Effector memory CD8-positive, alpha-beta T cell (primary cell): ENCODE measurements at regions not wholly inside any gene's neighbourhood (a gene's known extent, or its start where the extent isn't known, plus 50 kb on each side); places are given as distances from the start of the nearest gene placed in this dataset.

Source experiments
- ATAC-seq: fragments of 150-1000 bp; cut with Tn5 transposase; replicated peaks from 2 replicates; pipeline ENCODE4 v1.10.0; 2021; ENCODE audit warnings: mild to moderate bottlenecking, moderate library complexity
- DNase-seq, 3 experiments: peaks; one replicate each; pipeline ENCODE4 v3.0.0; 2021
- H3K27ac Mint-ChIP-seq, 2 donors: one replicate each; pipeline ENCODE4 v1.8.0; 2022; ENCODE audit warnings: mild to moderate bottlenecking in 2 of 2, mixed read lengths in 2 of 2, moderate library complexity in 2 of 2
- H3K27me3 Mint-ChIP-seq, 2 donors: one replicate each; pipeline ENCODE4 v1.8.0; 2022; ENCODE audit warnings: mixed read lengths in 2 of 2
- H3K36me3 Mint-ChIP-seq: one replicate; pipeline ENCODE4 v1.8.0; 2022; ENCODE audit warnings: mild to moderate bottlenecking, moderate library complexity, mixed read lengths; ENCODE audit not compliant: insufficient read depth
- H3K4me1 Mint-ChIP-seq, 2 donors: one replicate each; pipeline ENCODE4 v1.8.0; 2022; ENCODE audit warnings: low read depth in 2 of 2, mixed read lengths in 2 of 2
- H3K4me3 Mint-ChIP-seq, 2 donors: one replicate each; pipeline ENCODE4 v1.8.0; 2022; ENCODE audit warnings: mild to moderate bottlenecking in 2 of 2, mixed read lengths in 2 of 2, moderate library complexity in 2 of 2
- H3K9me3 Mint-ChIP-seq, 2 donors: one replicate each; pipeline ENCODE4 v1.8.0; 2022; ENCODE audit warnings: mixed read lengths in 2 of 2

- Mint-ChIP-seq H3K36me3 (no peaks in the 10 kb centered on the region), H3K9me3 (no peaks in the 10 kb centered on the region), H3K4me3 (no peak overlapping the region), H3K27me3 (peaks cover 0 to 11% of the 10 kb centered on the region in 2 donors), H3K27ac (no peak overlapping the region), H3K4me1 (no peaks in the 10 kb centered on the region)
- DNase-seq (no peak), ATAC-seq (no peak)
These were observed 198.2 kb upstream of the FGGY start for GRCh38 chr1:59098655-59099054.

- no peak for DNase-seq
- no peaks in the 10 kb centered on the region for H3K9me3 Mint-ChIP-seq
- H3K27me3 Mint-ChIP-seq, result peaks cover 0 to 11% of the 10 kb centered on the region in 2 donors
- no peaks in the 10 kb centered on the region for H3K4me1 Mint-ChIP-seq
- no peak for ATAC-seq
- H3K36me3 Mint-ChIP-seq, result no peaks in the 10 kb centered on the region
- no peak overlapping the region for H3K4me3 Mint-ChIP-seq
- H3K27ac Mint-ChIP-seq, result no peak overlapping the region
These were observed 196.1 kb upstream of the FGGY start for GRCh38 chr1:59100708-59101374.

GRCh38 chr1:59101518-59101917, 195.4 kb upstream of the FGGY start:
- no peak for DNase-seq
- no peaks in the 10 kb centered on the region for H3K4me1 Mint-ChIP-seq

GRCh38 chr1:59103457-59103856, 193.4 kb upstream of the FGGY start:
- Mint-ChIP-seq H3K9me3 (no peaks in the 10 kb centered on the region), H3K4me3 (no peak overlapping the region), H3K27ac (no peak overlapping the region), H3K27me3 (no peaks in the 10 kb centered on the region), H3K36me3 (no peaks in the 10 kb centered on the region), H3K4me1 (no peaks in the 10 kb centered on the region)
- ATAC-seq (no peak), DNase-seq (no peak)

More at GRCh38 chr1:59101518-59101917, 195.4 kb upstream of the FGGY start:
- H3K27ac Mint-ChIP-seq, result no peak overlapping the region
- peaks cover 0 to 11% of the 10 kb centered on the region in 2 donors for H3K27me3 Mint-ChIP-seq
- no peaks in the 10 kb centered on the region for H3K9me3 Mint-ChIP-seq
- H3K4me3 Mint-ChIP-seq, result no peak overlapping the region
- ATAC-seq, result no peak
- H3K36me3 Mint-ChIP-seq, result no peaks in the 10 kb centered on the region

GRCh38 chr1:59104191-59104760, 192.6 kb upstream of the FGGY start:
- H3K4me1 Mint-ChIP-seq, result no peaks in the 10 kb centered on the region
- H3K27me3 Mint-ChIP-seq, result no peaks in the 10 kb centered on the region
- H3K27ac Mint-ChIP-seq, result no peak overlapping the region
- ATAC-seq (no peak), DNase-seq (no peak)
- no peaks in the 10 kb centered on the region for H3K9me3 Mint-ChIP-seq
- H3K36me3 Mint-ChIP-seq, result no peaks in the 10 kb centered on the region
- no peak overlapping the region for H3K4me3 Mint-ChIP-seq

GRCh38 chr1:59105548-59106507, 191.1 kb upstream of the FGGY start:
- ATAC-seq (no peak), DNase-seq (no peak)
- H3K36me3 Mint-ChIP-seq, result no peaks in the 10 kb centered on the region
- no peaks in the 10 kb centered on the region for H3K27me3 Mint-ChIP-seq
- no peaks in the 10 kb centered on the region for H3K9me3 Mint-ChIP-seq
- no peak overlapping the region for H3K4me3 Mint-ChIP-seq
- no peaks in the 10 kb centered on the region for H3K4me1 Mint-ChIP-seq
- no peak overlapping the region for H3K27ac Mint-ChIP-seq

GRCh38 chr1:59107516-59107915, 189.4 kb upstream of the FGGY start:
- H3K27me3 Mint-ChIP-seq, result no peaks in the 10 kb centered on the region
- no peaks in the 10 kb centered on the region for H3K4me1 Mint-ChIP-seq
- ATAC-seq, result no peak
- no peak for DNase-seq
- H3K27ac Mint-ChIP-seq, result no peak overlapping the region
- H3K4me3 Mint-ChIP-seq, result no peak overlapping the region
- no peaks in the 10 kb centered on the region for H3K36me3 Mint-ChIP-seq
- H3K9me3 Mint-ChIP-seq, result no peaks in the 10 kb centered on the region

- no peak overlapping the region for H3K27ac Mint-ChIP-seq
- no peaks in the 10 kb centered on the region for H3K9me3 Mint-ChIP-seq
- no peaks in the 10 kb centered on the region for H3K4me1 Mint-ChIP-seq
- no peaks in the 10 kb centered on the region for H3K36me3 Mint-ChIP-seq
- no peak for ATAC-seq
- no peak overlapping the region for H3K4me3 Mint-ChIP-seq
- no peaks in the 10 kb centered on the region for H3K27me3 Mint-ChIP-seq
- no peak for DNase-seq
These were observed 189.0 kb upstream of the FGGY start for GRCh38 chr1:59107916-59108315.

- Mint-ChIP-seq H3K9me3 (no peaks in the 10 kb centered on the region), H3K4me1 (no peaks in the 10 kb centered on the region), H3K36me3 (no peaks in the 10 kb centered on the region), H3K27me3 (no peaks in the 10 kb centered on the region), H3K27ac (no peak overlapping the region), H3K4me3 (no peak overlapping the region)
- no peak for DNase-seq
- ATAC-seq, result no peak
These were observed 188.2 kb upstream of the FGGY start for GRCh38 chr1:59108481-59109317.

GRCh38 chr1:59110271-59110670, 186.6 kb upstream of the FGGY start:
- ATAC-seq (no peak), DNase-seq (no peak)
- H3K4me1 Mint-ChIP-seq, result no peaks in the 10 kb centered on the region
- H3K4me3 Mint-ChIP-seq, result no peak overlapping the region
- no peaks in the 10 kb centered on the region for H3K27me3 Mint-ChIP-seq
- no peaks in the 10 kb centered on the region for H3K36me3 Mint-ChIP-seq
- no peaks in the 10 kb centered on the region for H3K9me3 Mint-ChIP-seq
- no peak overlapping the region for H3K27ac Mint-ChIP-seq

- H3K4me3 Mint-ChIP-seq, result no peak overlapping the region
- DNase-seq (no peak), ATAC-seq (no peak)
- no peaks in the 10 kb centered on the region for H3K36me3 Mint-ChIP-seq
- H3K27ac Mint-ChIP-seq, result no peak overlapping the region
- no peaks in the 10 kb centered on the region for H3K27me3 Mint-ChIP-seq
- H3K4me1 Mint-ChIP-seq, result no peaks in the 10 kb centered on the region
- no peaks in the 10 kb centered on the region for H3K9me3 Mint-ChIP-seq
These were observed 182.9 kb upstream of the FGGY start for GRCh38 chr1:59113876-59114457.

- Mint-ChIP-seq H3K27ac (no peak overlapping the region), H3K27me3 (no peaks in the 10 kb centered on the region), H3K9me3 (no peaks in the 10 kb centered on the region), H3K36me3 (no peaks in the 10 kb centered on the region), H3K4me3 (no peak overlapping the region), H3K4me1 (no peaks in the 10 kb centered on the region)
- ATAC-seq, result no peak
- no peak for DNase-seq
These were observed 181.0 kb upstream of the FGGY start for GRCh38 chr1:59115865-59116264.
